Effector CD8-positive, alpha-beta T cell (primary cell): ENCODE measurements at regions not wholly inside any gene's neighbourhood (a gene's known extent, or its start where the extent isn't known, plus 50 kb on each side); places are given as distances from the start of the nearest gene placed in this dataset.
A peak's percentile ranks its signal among the peaks of the same experiment; 100 is the strongest.
"Not testable (repeated sequence)": the region's sequence is repeated elsewhere in the genome, so short reads cannot be mapped to it uniquely, and the experiment has no call there.

Experiments used
- DNase-seq: peaks from one replicate; lab custom pipeline; 2025; lab: John Stamatoyannopoulos, UW

- DNase-seq = no peak
These were observed 567.2 kb downstream of the SLCO4C1 start for GRCh38 chr5:101728933-101729332.

GRCh38 chr5:101721543-101721942 lies 574.5 kb downstream of the SLCO4C1 start:
- no peak for DNase-seq

- DNase-seq = no peak
These were observed 576.1 kb downstream of the SLCO4C1 start for GRCh38 chr5:101720033-101720432.

GRCh38 chr5:101717721-101718120 lies 578.4 kb downstream of the SLCO4C1 start:
- DNase-seq = no peak

- no peak for DNase-seq
These were observed 579.1 kb downstream of the SLCO4C1 start for GRCh38 chr5:101716941-101717340.

GRCh38 chr5:101715790-101716189 lies 580.3 kb downstream of the SLCO4C1 start:
- DNase-seq = not testable (repeated sequence)

- no peak for DNase-seq
These were observed 606.8 kb downstream of the SLCO4C1 start for GRCh38 chr5:101689306-101689705.

- DNase-seq = no peak
These were observed 607.9 kb downstream of the SLCO4C1 start for GRCh38 chr5:101688156-101688555.

- DNase-seq = no peak
These were observed 608.6 kb downstream of the SLCO4C1 start for GRCh38 chr5:101687349-101687985.

GRCh38 chr5:101686536-101687157 lies 609.4 kb downstream of the SLCO4C1 start:
- DNase-seq = no peak

- no peak for DNase-seq
These were observed 616.3 kb downstream of the SLCO4C1 start for GRCh38 chr5:101679816-101680215.

GRCh38 chr5:101678481-101679193 lies 617.4 kb downstream of the SLCO4C1 start:
- peak; percentile 1 for DNase-seq

- DNase-seq = no peak
These were observed 618.1 kb downstream of the SLCO4C1 start for GRCh38 chr5:101677961-101678360.

GRCh38 chr5:101676646-101677045 lies 619.4 kb downstream of the SLCO4C1 start:
- no peak for DNase-seq

GRCh38 chr5:101675510-101676219 lies 620.4 kb downstream of the SLCO4C1 start:
- DNase-seq = no peak

- no peak for DNase-seq
These were observed 623.0 kb downstream of the SLCO4C1 start for GRCh38 chr5:101673120-101673519.

GRCh38 chr5:101664071-101664791 lies 631.9 kb downstream of the SLCO4C1 start:
- DNase-seq = no peak

GRCh38 chr5:101663543-101663942 lies 632.5 kb downstream of the SLCO4C1 start:
- no peak for DNase-seq

- DNase-seq = no peak
These were observed 633.8 kb downstream of the SLCO4C1 start for GRCh38 chr5:101662263-101662662.

- no peak for DNase-seq
These were observed 637.7 kb downstream of the SLCO4C1 start for GRCh38 chr5:101658433-101658832.

- DNase-seq = no peak
These were observed 642.1 kb downstream of the SLCO4C1 start for GRCh38 chr5:101653996-101654395.

- DNase-seq = no peak
These were observed 648.2 kb downstream of the SLCO4C1 start for GRCh38 chr5:101647861-101648260.
